Astrocyte of the cerebellum (primary cell): ENCODE measurements at regions not wholly inside any gene's neighbourhood (a gene's known extent, or its start where the extent isn't known, plus 50 kb on each side); places are given as distances from the start of the nearest gene placed in this dataset.

ENCODE experiments used
- DNase-seq: peaks from one replicate; pipeline ENCODE4 v3.0.0-alpha.2; 2011; ENCODE audit warnings: low read depth
- H3K4me3 ChIP-seq: 2 replicates; pipeline ENCODE4 v1.5.1; 2011; ENCODE audit warnings: mild to moderate bottlenecking, low read depth, low read length, moderate library complexity
- in situ Hi-C: cut with HindIII; loops from 2 replicates; pipeline ENCODE4 v1.10.0; 2017; ENCODE audit warnings: low sequenced_read_pairs
- TF ChIP-seq, protein P1 (sequence below): IDR thresholded peaks from 2 replicates; pipeline ENCODE4 v1.5.1; 2012; ENCODE audit warnings: low read length, low read depth, moderate library complexity, mild to moderate bottlenecking; ENCODE audit errors: missing control alignments

DNA sequence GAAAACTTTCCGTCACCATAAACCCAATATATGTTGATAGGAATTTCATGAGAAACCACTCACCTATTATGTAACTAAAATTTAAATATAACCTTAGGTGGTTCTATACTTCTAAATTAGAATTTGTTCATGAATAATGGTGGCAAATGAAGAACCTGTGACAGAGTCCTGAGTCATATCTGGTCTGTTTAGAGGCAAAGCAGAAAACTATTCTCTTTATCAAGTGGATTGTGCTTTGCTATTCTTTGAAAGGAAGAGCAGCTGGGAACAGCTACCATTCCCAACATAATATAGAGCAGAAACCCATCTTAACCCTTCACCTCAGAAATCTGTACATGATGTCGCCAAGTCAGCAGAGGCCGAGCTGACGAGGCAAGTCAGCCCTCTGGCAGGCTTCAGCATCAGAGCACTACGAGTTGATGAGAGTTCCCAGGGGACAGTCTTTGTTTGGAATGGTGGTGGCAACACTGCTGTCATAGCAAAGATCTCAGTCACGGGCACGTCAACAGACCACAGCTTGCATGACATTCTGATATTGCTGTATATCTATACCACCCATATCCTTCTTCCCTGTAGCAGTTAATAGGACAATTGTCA lies 631.9 kb upstream of the CA10 start:
- H3K4me3 ChIP-seq, result no peak overlapping the region
- DNase-seq, result no peak
- in situ Hi-C loops, result no loop called here
- TF ChIP-seq, protein P1, sequence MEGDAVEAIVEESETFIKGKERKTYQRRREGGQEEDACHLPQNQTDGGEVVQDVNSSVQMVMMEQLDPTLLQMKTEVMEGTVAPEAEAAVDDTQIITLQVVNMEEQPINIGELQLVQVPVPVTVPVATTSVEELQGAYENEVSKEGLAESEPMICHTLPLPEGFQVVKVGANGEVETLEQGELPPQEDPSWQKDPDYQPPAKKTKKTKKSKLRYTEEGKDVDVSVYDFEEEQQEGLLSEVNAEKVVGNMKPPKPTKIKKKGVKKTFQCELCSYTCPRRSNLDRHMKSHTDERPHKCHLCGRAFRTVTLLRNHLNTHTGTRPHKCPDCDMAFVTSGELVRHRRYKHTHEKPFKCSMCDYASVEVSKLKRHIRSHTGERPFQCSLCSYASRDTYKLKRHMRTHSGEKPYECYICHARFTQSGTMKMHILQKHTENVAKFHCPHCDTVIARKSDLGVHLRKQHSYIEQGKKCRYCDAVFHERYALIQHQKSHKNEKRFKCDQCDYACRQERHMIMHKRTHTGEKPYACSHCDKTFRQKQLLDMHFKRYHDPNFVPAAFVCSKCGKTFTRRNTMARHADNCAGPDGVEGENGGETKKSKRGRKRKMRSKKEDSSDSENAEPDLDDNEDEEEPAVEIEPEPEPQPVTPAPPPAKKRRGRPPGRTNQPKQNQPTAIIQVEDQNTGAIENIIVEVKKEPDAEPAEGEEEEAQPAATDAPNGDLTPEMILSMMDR, result no peak

DNA sequence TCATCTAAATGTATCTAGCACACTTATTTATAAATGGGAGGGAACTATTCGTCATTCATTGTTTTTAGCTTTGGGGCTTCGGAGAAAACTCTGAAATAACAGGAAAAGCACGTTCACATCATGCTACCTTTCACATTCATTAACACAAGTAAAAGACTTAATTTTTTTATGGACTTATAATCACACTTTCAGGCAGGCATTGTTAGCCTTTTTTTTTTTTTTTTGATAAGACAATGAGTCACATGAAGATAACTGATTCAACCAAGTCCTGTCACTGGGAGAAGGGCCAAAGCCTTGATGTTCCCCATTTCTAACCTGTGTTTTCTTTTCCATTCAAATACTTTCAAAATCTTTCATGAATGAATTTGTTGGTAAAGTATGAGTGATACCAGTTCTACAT lies 631.3 kb upstream of the CA10 start:
- H3K4me3 ChIP-seq, result no peak overlapping the region
- TF ChIP-seq, protein P1, result no peak
- DNase-seq, result no peak
- in situ Hi-C loops, result no loop called here

DNA sequence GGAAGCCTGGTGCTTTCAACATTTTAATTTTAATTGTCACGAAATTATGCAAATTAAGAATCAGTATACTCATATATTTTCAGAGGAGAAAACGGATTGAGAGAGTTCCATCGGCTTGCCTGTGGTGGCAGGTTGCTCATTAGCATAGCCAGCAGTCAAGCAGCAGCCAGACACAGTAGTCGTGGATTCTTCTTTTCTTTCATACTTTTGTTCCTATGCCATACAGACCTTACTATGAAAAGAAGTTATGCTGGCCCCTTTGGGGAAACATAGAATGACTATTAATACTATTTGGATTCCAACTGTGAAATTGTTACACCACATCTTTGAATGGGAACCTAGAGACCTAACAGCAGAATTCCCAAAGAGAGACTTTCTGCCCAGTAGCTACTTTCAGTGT lies 617.7 kb upstream of the CA10 start:
- no peak overlapping the region for H3K4me3 ChIP-seq
- no peak for DNase-seq
- in situ Hi-C loops, result no loop called here
- TF ChIP-seq, protein P1, result no peak

DNA sequence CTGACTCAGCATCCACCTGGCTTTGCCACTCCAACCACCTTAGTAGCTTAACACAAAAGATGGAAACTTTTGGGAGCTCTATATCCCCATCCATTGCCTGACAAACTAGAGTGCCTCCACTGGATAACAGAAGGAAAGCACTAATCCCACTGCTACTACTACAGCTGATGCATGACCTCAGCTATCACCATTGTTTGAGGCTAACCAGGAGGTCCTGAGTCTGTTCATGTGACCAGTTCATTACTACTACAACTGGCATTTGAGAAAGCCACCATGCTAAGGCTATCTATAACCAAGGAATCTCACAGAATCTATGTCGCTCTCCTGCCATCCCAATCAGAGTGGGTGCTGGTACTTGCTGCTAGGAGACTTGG lies 604.3 kb upstream of the CA10 start:
- no peak for DNase-seq
- TF ChIP-seq, protein P1, result no peak
- in situ Hi-C loops, result no loop called here
- H3K4me3 ChIP-seq, result no peak overlapping the region

DNA sequence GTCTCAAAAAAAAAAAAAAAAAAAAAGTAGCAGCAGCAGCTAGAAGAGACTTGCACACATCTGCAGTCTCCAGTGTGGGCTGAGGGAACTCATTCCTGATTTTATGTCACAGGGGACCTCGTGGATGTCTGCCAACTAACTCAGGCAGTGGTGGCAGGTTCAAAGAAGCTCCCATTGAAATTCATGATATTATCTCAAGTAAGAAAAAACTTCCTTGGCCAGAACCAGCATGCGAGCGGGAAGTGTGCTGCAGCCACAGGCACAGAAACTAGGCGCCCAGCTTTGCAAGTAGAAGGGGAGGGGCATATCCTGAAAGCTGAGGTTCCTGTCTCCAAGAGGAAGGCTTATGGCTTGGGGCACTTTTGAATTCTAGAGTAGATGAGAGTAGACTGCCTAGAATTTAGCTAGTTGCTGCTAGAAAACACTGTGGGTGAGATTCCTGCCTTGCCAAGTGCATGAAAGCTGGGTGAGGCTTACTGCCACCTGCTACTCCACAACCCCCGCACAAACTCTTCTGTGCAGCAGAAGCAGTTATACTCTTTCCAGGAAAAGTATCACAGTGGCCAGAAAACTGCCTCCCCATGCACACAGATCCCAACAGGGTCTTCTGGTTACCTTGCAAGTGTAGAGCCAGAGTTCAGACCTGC lies 603.8 kb upstream of the CA10 start:
- TF ChIP-seq, protein P1, result no peak
- in situ Hi-C loops, result no loop called here
- DNase-seq, result no peak
- no peak overlapping the region for H3K4me3 ChIP-seq

DNA sequence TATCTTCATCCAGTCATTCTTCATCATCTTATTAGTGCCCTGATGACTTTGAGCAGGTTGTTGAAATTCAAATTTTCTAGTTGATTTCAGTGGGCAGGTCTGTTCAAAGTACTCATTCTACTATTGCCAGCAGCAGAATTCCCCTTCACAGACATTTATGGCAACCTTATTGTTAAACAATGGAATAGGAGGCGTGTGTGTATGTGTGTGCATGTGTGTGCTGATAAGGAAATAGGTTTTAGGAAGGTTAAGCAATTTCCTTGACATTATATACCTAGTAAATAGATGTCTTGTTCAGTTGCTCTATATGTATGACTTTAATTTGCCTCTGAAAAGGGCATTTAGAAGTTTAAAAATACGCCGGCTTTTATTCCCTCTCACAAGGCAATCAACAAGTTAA lies 601.4 kb upstream of the CA10 start:
- DNase-seq, result no peak
- no peak overlapping the region for H3K4me3 ChIP-seq
- TF ChIP-seq, protein P1, result no peak
- in situ Hi-C loops, result no loop called here
